Bronchial epithelial cell (primary cell): ENCODE measurements at regions not wholly inside any gene's neighbourhood (a gene's known extent, or its start where the extent isn't known, plus 50 kb on each side); places are given as distances from the start of the nearest gene placed in this dataset.

Source experiments
- DNase-seq: peaks from one replicate; pipeline ENCODE4 v3.0.0-alpha.2; 2010; ENCODE audit warnings: low read depth
- FAIRE-seq: peaks from 2 replicates; lab custom pipeline; 2011; peaks lifted over from hg19 to GRCh38; lab: Jason Lieb, UNC
- H3K27me3 ChIP-seq: 2 replicates; pipeline ENCODE4 v1.5.1; 2011; ENCODE audit warnings: low read length; ENCODE audit not compliant: control insufficient read depth, insufficient read depth
- H3K36me3 ChIP-seq: 2 replicates; pipeline ENCODE4 v1.5.1; 2011; ENCODE audit warnings: low read length; ENCODE audit not compliant: control insufficient read depth, insufficient read depth
- H3K4me3 ChIP-seq: 2 replicates; pipeline ENCODE4 v1.5.1; 2011; ENCODE audit warnings: mild to moderate bottlenecking, low read depth, low read length, control low read depth
- TF ChIP-seq, protein P1 (sequence below): IDR thresholded peaks from 2 replicates; pipeline ENCODE4 v1.5.1; 2011; ENCODE audit warnings: mild to moderate bottlenecking, moderate library complexity, low read length, control low read depth, inconsistent platforms; ENCODE audit not compliant: insufficient read depth, severe bottlenecking

DNA sequence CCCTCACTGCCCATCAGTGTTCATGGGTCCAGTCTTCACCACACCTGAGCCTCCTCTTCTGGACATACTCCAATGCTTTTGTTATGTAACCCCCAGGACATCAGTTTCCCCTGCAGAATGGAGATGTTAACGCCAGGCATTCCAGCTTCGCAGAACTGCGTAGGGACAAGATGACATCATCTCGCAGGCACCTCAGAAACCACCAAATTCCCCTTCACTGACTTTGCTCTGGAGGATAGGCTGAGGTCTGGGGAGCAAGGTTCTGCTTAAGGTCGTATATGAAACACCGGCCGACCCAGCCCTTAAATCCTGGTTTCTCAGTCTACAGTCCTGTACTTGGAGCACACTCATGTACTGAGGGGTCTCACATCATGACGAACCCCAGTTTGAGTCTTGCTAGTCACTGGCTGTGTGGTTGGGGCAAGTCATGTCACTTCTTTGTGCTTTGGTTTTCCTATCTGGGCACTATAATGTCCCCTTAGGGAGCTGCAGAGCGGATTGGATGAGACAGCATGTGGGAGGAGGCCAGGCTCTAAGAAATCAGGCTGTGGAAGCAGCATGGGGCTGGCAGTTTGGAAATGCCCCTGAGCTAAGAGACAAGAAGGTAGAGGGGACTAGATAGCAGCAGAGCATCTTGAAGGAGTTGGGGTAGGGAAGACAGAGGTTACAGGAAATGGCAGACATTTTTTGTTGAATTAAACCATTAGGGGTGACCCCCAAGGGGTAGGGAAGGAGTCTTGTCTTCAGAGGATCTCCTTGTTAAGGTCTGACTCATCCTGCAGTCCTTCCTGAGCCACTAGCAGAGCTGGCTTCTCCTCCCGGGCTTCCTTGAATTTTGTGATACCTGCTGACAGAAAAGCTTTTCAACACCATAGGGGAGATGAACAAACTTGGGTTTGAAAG is 138.3 kb downstream of the FOXD2 start:
- TF ChIP-seq, protein P1, sequence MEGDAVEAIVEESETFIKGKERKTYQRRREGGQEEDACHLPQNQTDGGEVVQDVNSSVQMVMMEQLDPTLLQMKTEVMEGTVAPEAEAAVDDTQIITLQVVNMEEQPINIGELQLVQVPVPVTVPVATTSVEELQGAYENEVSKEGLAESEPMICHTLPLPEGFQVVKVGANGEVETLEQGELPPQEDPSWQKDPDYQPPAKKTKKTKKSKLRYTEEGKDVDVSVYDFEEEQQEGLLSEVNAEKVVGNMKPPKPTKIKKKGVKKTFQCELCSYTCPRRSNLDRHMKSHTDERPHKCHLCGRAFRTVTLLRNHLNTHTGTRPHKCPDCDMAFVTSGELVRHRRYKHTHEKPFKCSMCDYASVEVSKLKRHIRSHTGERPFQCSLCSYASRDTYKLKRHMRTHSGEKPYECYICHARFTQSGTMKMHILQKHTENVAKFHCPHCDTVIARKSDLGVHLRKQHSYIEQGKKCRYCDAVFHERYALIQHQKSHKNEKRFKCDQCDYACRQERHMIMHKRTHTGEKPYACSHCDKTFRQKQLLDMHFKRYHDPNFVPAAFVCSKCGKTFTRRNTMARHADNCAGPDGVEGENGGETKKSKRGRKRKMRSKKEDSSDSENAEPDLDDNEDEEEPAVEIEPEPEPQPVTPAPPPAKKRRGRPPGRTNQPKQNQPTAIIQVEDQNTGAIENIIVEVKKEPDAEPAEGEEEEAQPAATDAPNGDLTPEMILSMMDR = no peak
- Histone ChIP-seq H3K27me3 (no peaks in the 10 kb centered on the region), H3K4me3 (no peak overlapping the region), H3K36me3 (no peaks in the 10 kb centered on the region)
- DNase-seq (no peak), FAIRE-seq (no peak)

DNA sequence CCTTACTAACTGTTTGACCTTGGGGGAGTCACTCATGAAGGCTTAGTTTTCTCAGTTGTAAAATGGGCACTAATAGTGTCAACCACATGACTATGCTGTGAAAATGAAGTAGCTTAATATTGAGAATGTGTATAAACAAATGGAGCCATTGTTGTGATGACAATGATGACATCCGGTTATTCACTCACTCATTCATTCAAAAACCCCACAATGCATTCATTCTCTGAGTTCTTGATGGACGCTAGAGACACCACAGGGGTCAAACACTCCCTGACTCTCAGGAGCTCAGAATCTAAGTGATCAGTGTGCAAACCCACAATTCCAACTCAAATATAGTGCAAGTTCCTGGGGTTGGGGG is 138.9 kb downstream of the FOXD2 start:
- Histone ChIP-seq H3K27me3 (no peaks in the 10 kb centered on the region), H3K36me3 (no peaks in the 10 kb centered on the region), H3K4me3 (no peak overlapping the region)
- FAIRE-seq (no peak), DNase-seq (no peak)
- TF ChIP-seq, protein P1 = no peak

DNA sequence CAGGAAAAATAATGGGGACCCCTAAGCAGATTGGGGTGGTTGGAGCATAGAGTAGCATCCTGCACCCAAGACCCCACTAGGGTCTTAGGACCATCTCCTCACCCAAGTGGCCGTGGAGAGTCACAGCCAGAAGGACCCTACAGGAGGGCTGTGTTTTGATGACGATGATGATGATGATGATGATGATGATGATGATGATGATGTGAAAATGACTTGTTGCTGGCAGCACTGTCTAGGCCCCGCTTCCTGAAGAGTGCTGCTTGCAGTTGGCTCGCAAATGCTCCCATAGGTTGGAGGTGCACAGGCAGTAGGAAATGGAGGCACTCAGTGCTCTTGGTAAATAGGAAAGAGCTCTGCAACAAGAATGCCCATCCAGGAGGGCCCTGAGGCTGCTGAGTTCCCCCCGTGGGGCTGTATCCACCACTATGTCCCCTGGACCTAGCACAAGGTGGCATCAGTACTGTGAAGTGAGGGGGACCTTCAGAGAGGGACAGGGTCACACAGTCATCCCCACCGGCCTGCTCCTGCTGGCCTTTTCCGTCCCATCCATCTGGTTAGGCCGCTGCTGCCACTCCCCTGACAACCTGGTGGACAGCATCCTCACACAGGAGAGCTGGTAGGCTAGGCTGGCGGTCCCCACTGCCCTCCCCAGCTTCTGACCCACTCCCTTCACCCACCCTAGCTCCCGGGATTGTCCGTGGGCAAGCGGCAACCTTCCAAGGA is 139.6 kb downstream of the FOXD2 start:
- DNase-seq = no peak

DNA sequence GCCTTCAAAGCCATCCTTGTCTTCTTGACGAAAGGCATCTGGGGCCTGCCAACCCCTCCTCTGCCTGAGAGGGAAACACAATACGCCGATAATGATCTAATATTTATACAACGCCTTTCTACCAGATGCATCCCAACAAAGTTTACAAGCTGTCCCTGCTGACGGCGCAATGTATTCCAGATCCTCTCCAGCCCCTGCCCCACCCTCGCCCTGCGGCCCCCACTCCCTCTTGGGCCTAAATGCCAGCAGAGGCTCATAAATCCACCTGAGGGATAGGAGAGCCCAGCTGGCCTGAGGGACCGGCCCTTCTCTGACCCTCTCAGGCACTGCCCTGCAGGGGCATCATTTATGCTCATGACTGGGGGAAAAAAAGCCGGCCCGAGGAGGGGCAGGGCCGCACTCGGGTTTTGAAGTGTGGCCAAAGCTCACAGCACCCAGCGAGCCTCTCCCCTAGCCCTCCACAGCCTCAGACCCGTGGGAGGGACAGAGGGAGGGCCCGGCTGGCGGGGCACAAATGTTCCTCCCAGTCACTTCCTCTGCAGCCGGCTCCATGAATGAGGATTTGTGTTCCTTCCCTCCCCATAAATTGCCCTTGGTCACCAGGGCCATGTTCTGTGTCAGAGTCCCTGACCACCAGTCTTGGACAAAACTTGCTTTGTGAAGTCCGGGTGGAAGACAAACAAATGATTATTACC is 140.3 kb downstream of the FOXD2 start:
- H3K27me3 ChIP-seq = no peaks in the 10 kb centered on the region
- DNase-seq (no peak), FAIRE-seq (no peak)
- H3K4me3 ChIP-seq = no peak overlapping the region
- H3K36me3 ChIP-seq = no peaks in the 10 kb centered on the region
- TF ChIP-seq, protein P1 = no peak

More for the DNA sequence above, 139.6 kb downstream of the FOXD2 start:
- no peak for FAIRE-seq
- H3K36me3 ChIP-seq = no peaks in the 10 kb centered on the region
- TF ChIP-seq, protein P1 = no peak
- H3K27me3 ChIP-seq = no peaks in the 10 kb centered on the region
- no peak overlapping the region for H3K4me3 ChIP-seq

DNA sequence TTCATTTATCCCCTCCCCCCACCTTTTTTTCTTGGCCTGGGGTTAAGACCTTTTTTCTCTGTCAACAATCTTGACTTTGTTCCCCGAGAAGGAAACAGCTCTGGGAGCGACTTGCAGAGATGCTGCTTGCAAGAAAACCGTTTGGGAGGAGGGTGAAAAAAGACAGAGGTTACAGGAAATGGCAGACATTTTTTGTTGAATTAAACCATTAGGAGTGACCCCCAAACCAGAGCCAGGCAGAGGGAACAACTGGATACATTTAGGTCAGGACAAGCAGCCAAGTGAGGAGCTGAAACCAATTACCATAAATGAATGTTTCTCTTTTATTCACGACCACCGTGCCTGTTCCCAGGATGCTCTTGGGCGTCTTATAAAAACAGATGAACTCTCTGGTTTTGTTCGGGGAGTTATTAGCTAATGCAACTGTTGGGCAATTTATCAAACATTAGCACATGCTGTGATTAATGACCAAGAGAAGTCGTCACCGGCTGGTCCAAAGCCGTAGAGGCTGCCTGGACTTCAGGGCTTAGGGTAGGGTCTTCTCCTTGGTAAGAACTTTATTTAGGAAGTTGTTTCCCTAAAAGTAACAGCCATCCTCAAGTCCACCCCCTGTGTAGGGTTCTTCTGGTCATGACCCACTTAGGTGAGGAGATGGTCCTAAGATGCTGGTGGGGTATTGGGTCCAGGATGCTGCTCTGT is 141.0 kb downstream of the FOXD2 start:
- no peaks in the 10 kb centered on the region for H3K27me3 ChIP-seq
- no peak for DNase-seq
- TF ChIP-seq, protein P1 = no peak

More for the DNA sequence above, 141.0 kb downstream of the FOXD2 start:
- H3K4me3 ChIP-seq = no peak overlapping the region
- no peak for FAIRE-seq
- H3K36me3 ChIP-seq = no peaks in the 10 kb centered on the region
